ENCODE measurements at regions not wholly inside any gene's neighbourhood (a gene's known extent, or its start where the extent isn't known, plus 50 kb on each side); places are given as distances from the start of the nearest gene placed in this dataset.

GRCh38 chr7:17506596-17506995 lies 208.1 kb downstream of the AHR start (continued):
- TF ChIP-seq REST (IDR thresholded peaks at IDR 0.05) = no peak
- no peak for TF ChIP-seq HOXB5 (CRISPR knock-in tag; IDR thresholded peaks at IDR 0.05)
- no peak for TF ChIP-seq HMGXB4 (CRISPR knock-in tag; IDR thresholded peaks at IDR 0.05; ENCODE audit: borderline replicate concordance)
- no peak for TF ChIP-seq ZFP36 (IDR thresholded peaks at IDR 0.05; ENCODE audit: borderline replicate concordance, partially characterized antibody)
- no peak for TF ChIP-seq ELK1 (IDR thresholded peaks at IDR 0.05; ENCODE audit: low read depth, low read length)
- TF ChIP-seq CBX8 (IDR thresholded peaks at IDR 0.05) = no peak

GRCh38 chr7:17507717-17508116 lies 209.3 kb downstream of the AHR start:
- no peak overlapping the region for H3K27ac ChIP-seq
- ChIA-PET CTCF (no interaction called here), POLR2A (no interaction called here)
- no peaks in the 10 kb centered on the region for H3K9me3 ChIP-seq
- no peak overlapping the region for H3K4me3 ChIP-seq
- TF ChIP-seq FOSL2 (IDR thresholded peaks at IDR 0.05) (no peak), FOSL2 (CRISPR knock-in tag; IDR thresholded peaks at IDR 0.05) (no peak), GATA3 (IDR thresholded peaks at IDR 0.05; ENCODE audit: borderline replicate concordance) (no peak), RNF2 (IDR thresholded peaks at IDR 0.05; ENCODE audit: borderline replicate concordance, low read depth) (no peak), ZC3H11A (IDR thresholded peaks at IDR 0.05) (no peak), TFCP2L1 (CRISPR knock-in tag; IDR thresholded peaks at IDR 0.05) (no peak), ELK1 (IDR thresholded peaks at IDR 0.05; ENCODE audit: low read depth, low read length) (no peak), RFX5 (IDR thresholded peaks at IDR 0.05) (no peak), ZFP36 (IDR thresholded peaks at IDR 0.05; ENCODE audit: borderline replicate concordance, partially characterized antibody) (no peak)
- peaks cover 22% of the 10 kb centered on the region for H3K4me1 ChIP-seq
- ATAC-seq (no peak), FAIRE-seq (no peak), DNase-seq (ENCODE audit: low read depth in 1 of 2, low spot score in 1 of 2) (no peak)
- no peak overlapping the region for H3K4me2 ChIP-seq
- WGBS (ENCODE audit: missing lambda C conversion rate) = 98% methylated on average over 4 of the region's 4 CpGs

- Histone ChIP-seq H3K4me2 (peak overlapping the region; percentile 35; the same call in 2 of the 3 replicates), H3K4me3 (no peak overlapping the region), H3K27ac (no peak overlapping the region), H3K4me1 (peaks cover 8% of the 10 kb centered on the region), H3K9me3 (no peaks in the 10 kb centered on the region)
- TF ChIP-seq MYC (IDR thresholded peaks at IDR 0.05; ENCODE audit: borderline replicate concordance, low read length) (no peak), HEYL (CRISPR knock-in tag; IDR thresholded peaks at IDR 0.05) (no peak), GATA3 (IDR thresholded peaks at IDR 0.05; ENCODE audit: borderline replicate concordance) (no peak; the same call in 1 of the 2 replicates), SREBF2 (IDR thresholded peaks at IDR 0.05) (no peak), HOXA7 (CRISPR knock-in tag; IDR thresholded peaks at IDR 0.05) (no peak), TFCP2L1 (CRISPR knock-in tag; IDR thresholded peaks at IDR 0.05) (no peak), KDM5A (IDR thresholded peaks at IDR 0.05) (no peak), FOSB (CRISPR knock-in tag; IDR thresholded peaks at IDR 0.05) (no peak), POLR2A (IDR thresholded peaks at IDR 0.05; ENCODE audit: low read length) (no peak), POLR2AphosphoS2 (conservative IDR thresholded peaks at IDR 0.05; ENCODE audit: low read length) (no peak), USF2 (IDR thresholded peaks at IDR 0.05) (no peak), MAZ (IDR thresholded peaks at IDR 0.05; ENCODE audit: borderline replicate concordance, low read depth, low read length) (no peak), RNF2 (IDR thresholded peaks at IDR 0.05; ENCODE audit: borderline replicate concordance, low read depth) (no peak), ZC3H11A (IDR thresholded peaks at IDR 0.05) (no peak), ATOH8 (CRISPR knock-in tag; IDR thresholded peaks at IDR 0.05; ENCODE audit: low read depth) (no peak), ZNF302 (CRISPR knock-in tag; IDR thresholded peaks at IDR 0.05) (no peak)
- no peak for ATAC-seq
- CTCF ChIA-PET = interaction anchor here (0.5 to 1.0 kb wide), 3 partner anchors 16 to 808 kb away, joined by 3 to 4 read pairs (median 3); no protein-coding TSS in a partner anchor
- FAIRE-seq = peak; percentile 78
- 24% methylated on average over 2 of the region's 2 CpGs for WGBS (ENCODE audit: missing lambda C conversion rate)
- POLR2A ChIA-PET = no interaction called here
- DNase-seq (ENCODE audit: low read depth in 1 of 2, low spot score in 1 of 2) = no peak
These were observed 213.8 kb downstream of the AHR start for GRCh38 chr7:17512181-17512675.
